ENCODE measurements at regions not wholly inside any gene's neighbourhood (a gene's known extent, or its start where the extent isn't known, plus 50 kb on each side); places are given as distances from the start of the nearest gene placed in this dataset.
"Not testable (repeated sequence)": the region's sequence is repeated elsewhere in the genome, so short reads cannot be mapped to it uniquely, and the experiment has no call there.

DNA sequence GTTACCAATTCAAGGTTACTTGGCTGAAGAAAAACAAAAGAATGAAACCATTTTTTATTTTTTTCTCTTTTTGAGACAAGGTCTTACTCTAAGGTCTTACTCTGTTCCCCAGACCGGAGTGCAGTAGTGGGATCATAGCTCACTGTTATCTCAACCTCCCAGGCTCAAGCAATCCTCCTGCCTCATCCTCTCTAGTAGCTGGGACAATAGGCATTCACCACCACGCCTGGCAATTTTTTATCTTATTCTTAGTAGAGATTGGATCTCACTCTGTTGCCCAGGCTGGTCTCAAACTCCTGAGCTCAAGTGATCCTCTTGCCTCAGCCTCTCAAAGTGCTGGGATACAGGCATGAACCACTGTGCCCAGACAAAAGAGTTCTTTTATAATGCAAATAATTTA is 3732.0 kb upstream of the OR11H1 start:
- H3K4me3 Mint-ChIP-seq (ENCODE audit: unreplicated experiment); H3K27ac Mint-ChIP-seq (ENCODE audit: unreplicated experiment); H3K9me3 ChIP-seq; H3K4me1 Mint-ChIP-seq (ENCODE audit: low read depth, unreplicated experiment); H3K36me3 Mint-ChIP-seq (ENCODE audit: insufficient read depth, unreplicated experiment); DNase-seq; H3K27me3 ChIP-seq (replicated peaks; ENCODE audit: control insufficient read depth, insufficient read depth, low read length); H3K4me3 ChIP-seq (ENCODE audit: low read depth, low read length); CTCF ChIA-PET; POLR2A ChIA-PET; H3K9me3 Mint-ChIP-seq (ENCODE audit: unreplicated experiment); BruUV-seq (replicated peaks); H3K36me3 ChIP-seq (ENCODE audit: control insufficient read depth, insufficient read depth, low read length); H3K4me1 ChIP-seq; H3K27me3 Mint-ChIP-seq (ENCODE audit: insufficient read depth, unreplicated experiment); intact Hi-C loops (cut with micrococcal nuclease; ENCODE audit: unreplicated experiment): not testable (repeated sequence)

DNA sequence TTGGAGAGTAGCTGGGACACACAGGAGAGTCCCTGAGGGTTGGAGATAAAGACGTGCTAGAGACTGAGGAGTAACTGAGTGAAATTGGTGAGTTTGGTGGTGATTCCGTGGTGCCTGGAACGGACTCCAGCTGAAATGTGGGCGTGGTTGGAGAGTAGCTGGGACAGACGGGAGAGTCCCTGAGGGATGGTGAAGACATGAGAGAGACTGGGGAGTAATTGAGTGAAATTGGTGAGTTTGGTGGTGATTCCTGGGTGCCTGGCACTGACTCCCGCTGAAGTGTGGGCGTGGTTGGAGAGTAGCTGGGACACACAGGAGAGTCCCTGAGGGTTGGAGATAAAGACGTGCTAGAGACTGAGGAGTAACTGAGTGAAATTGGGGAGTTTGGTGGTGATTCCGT is 3712.5 kb upstream of the OR11H1 start:
- H3K36me3 ChIP-seq (ENCODE audit: control insufficient read depth, insufficient read depth, low read length); H3K4me3 ChIP-seq (ENCODE audit: low read depth, low read length); H3K4me1 Mint-ChIP-seq (ENCODE audit: low read depth, unreplicated experiment); DNase-seq; H3K27ac Mint-ChIP-seq (ENCODE audit: unreplicated experiment); H3K9me3 ChIP-seq; H3K36me3 Mint-ChIP-seq (ENCODE audit: insufficient read depth, unreplicated experiment); H3K27me3 ChIP-seq (replicated peaks; ENCODE audit: control insufficient read depth, insufficient read depth, low read length); H3K27me3 Mint-ChIP-seq (ENCODE audit: insufficient read depth, unreplicated experiment); H3K4me1 ChIP-seq; POLR2A ChIA-PET; BruUV-seq (replicated peaks); H3K4me3 Mint-ChIP-seq (ENCODE audit: unreplicated experiment); intact Hi-C loops (cut with micrococcal nuclease; ENCODE audit: unreplicated experiment); CTCF ChIA-PET: not testable (repeated sequence)
- peaks cover 36% of the 10 kb centered on the region for H3K9me3 Mint-ChIP-seq (ENCODE audit: unreplicated experiment)

DNA sequence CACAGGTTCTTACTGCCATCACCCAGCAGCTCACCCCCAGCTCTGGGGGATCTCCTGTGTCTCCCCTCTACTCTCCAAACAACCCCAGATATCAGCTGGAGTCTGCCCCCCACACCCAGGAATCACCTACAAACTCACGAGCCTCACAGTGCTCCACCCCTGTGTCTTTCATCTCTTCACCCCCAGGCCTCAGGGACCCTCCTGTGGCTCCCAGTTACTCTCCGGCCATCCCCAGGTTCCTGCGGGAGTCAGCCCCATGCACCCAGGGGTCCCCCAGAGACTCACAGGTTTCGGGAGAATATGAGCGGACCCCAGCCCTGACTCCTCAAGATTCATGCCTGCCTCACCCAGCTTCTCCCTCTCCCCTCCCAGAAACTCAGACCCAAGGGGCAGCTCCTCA is 3709.1 kb upstream of the OR11H1 start:
- CTCF ChIA-PET; H3K27me3 Mint-ChIP-seq (ENCODE audit: insufficient read depth, unreplicated experiment); H3K4me3 Mint-ChIP-seq (ENCODE audit: unreplicated experiment); H3K27ac Mint-ChIP-seq (ENCODE audit: unreplicated experiment); H3K9me3 ChIP-seq; BruUV-seq (replicated peaks); H3K36me3 ChIP-seq (ENCODE audit: control insufficient read depth, insufficient read depth, low read length); H3K27me3 ChIP-seq (replicated peaks; ENCODE audit: control insufficient read depth, insufficient read depth, low read length); intact Hi-C loops (cut with micrococcal nuclease; ENCODE audit: unreplicated experiment); H3K36me3 Mint-ChIP-seq (ENCODE audit: insufficient read depth, unreplicated experiment); POLR2A ChIA-PET; H3K4me1 Mint-ChIP-seq (ENCODE audit: low read depth, unreplicated experiment); DNase-seq; H3K4me1 ChIP-seq; H3K4me3 ChIP-seq (ENCODE audit: low read depth, low read length): not testable (repeated sequence)
- peaks cover 37% of the 10 kb centered on the region for H3K9me3 Mint-ChIP-seq (ENCODE audit: unreplicated experiment)

DNA sequence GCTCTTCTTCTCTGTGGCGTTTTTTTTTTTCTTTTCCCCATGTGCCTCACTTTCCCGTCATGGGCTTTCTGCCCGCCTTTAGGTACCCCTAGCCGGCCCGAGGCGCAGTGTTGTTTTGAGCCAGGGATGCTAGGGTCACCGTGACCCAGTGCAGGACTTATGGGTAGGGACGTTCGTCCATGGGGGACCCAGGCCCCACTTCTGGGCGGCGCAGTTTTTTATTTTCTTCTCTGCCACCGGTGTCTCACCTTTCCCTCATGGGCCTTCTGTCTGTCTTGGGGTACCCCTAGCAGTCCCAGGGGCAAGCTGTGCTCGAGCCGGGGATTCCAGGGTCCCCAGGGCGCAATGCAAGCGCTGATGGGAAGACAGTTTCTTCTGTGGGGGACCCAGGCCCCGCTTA is 3705.7 kb upstream of the OR11H1 start:
- DNase-seq: not testable (repeated sequence)

DNA sequence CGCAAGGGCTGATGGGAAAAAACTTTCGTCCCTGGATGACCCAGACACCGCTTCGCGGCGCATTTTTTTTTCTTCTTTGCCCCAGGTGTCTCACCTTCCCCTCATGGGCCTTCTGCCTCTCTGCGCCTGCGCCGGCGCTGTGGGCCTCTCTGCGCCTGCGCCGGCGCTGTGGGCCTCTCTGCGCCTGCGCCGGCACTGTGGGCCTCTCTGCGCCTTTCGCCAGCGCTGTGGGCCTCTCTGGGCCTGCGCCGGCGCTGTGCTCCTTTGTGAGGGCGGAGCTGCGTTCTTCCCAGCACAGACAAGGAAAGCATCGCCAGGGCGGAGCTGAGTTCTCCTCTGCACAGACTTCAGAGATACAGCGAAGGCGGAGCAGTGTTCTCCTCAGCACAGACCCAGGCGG is 3703.0 kb upstream of the OR11H1 start:
- not testable (repeated sequence) for H3K27ac Mint-ChIP-seq (ENCODE audit: unreplicated experiment); BruUV-seq (replicated peaks)

More for the DNA sequence above, 3705.7 kb upstream of the OR11H1 start:
- H3K9me3 Mint-ChIP-seq (ENCODE audit: unreplicated experiment): peaks cover 27% of the 10 kb centered on the region
- CTCF ChIA-PET; H3K27me3 ChIP-seq (replicated peaks; ENCODE audit: control insufficient read depth, insufficient read depth, low read length); H3K27me3 Mint-ChIP-seq (ENCODE audit: insufficient read depth, unreplicated experiment); H3K36me3 ChIP-seq (ENCODE audit: control insufficient read depth, insufficient read depth, low read length); BruUV-seq (replicated peaks); H3K4me3 ChIP-seq (ENCODE audit: low read depth, low read length); H3K4me1 Mint-ChIP-seq (ENCODE audit: low read depth, unreplicated experiment); H3K27ac Mint-ChIP-seq (ENCODE audit: unreplicated experiment); intact Hi-C loops (cut with micrococcal nuclease; ENCODE audit: unreplicated experiment); H3K9me3 ChIP-seq; H3K4me1 ChIP-seq; H3K36me3 Mint-ChIP-seq (ENCODE audit: insufficient read depth, unreplicated experiment); POLR2A ChIA-PET; H3K4me3 Mint-ChIP-seq (ENCODE audit: unreplicated experiment): not testable (repeated sequence)

DNA sequence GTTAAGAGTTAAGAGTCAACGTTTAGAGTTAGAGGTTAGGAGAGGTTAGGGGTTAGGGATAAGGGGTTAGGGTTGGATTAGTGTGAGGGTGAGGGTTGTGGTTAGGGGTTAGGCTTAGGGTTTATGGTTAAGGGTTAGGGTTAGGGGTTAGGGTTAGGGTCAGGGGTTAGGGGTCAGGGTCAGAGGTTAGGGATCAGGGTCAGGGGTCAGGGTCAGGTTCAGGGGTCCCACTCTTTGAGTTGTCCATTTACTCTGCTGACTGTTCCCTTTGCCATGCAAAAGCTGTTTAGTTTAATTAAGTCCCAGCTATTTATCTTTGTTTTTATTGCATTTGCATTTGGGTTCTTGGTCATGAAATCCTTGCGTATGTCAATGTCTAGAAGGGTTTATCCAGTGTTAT is 3702.0 kb upstream of the OR11H1 start:
- CTCF ChIA-PET; H3K27me3 ChIP-seq (replicated peaks; ENCODE audit: control insufficient read depth, insufficient read depth, low read length); DNase-seq; H3K9me3 Mint-ChIP-seq (ENCODE audit: unreplicated experiment); H3K36me3 Mint-ChIP-seq (ENCODE audit: insufficient read depth, unreplicated experiment); H3K4me1 ChIP-seq; H3K4me1 Mint-ChIP-seq (ENCODE audit: low read depth, unreplicated experiment); H3K27me3 Mint-ChIP-seq (ENCODE audit: insufficient read depth, unreplicated experiment); POLR2A ChIA-PET; H3K9me3 ChIP-seq; H3K36me3 ChIP-seq (ENCODE audit: control insufficient read depth, insufficient read depth, low read length); H3K4me3 ChIP-seq (ENCODE audit: low read depth, low read length); H3K27ac Mint-ChIP-seq (ENCODE audit: unreplicated experiment); BruUV-seq (replicated peaks); intact Hi-C loops (cut with micrococcal nuclease; ENCODE audit: unreplicated experiment); H3K4me3 Mint-ChIP-seq (ENCODE audit: unreplicated experiment): not testable (repeated sequence)

More for the DNA sequence above, 3703.0 kb upstream of the OR11H1 start:
- H3K4me3 Mint-ChIP-seq (ENCODE audit: unreplicated experiment); DNase-seq; POLR2A ChIA-PET; H3K4me1 Mint-ChIP-seq (ENCODE audit: low read depth, unreplicated experiment); CTCF ChIA-PET; H3K36me3 Mint-ChIP-seq (ENCODE audit: insufficient read depth, unreplicated experiment); H3K36me3 ChIP-seq (ENCODE audit: control insufficient read depth, insufficient read depth, low read length); H3K27me3 Mint-ChIP-seq (ENCODE audit: insufficient read depth, unreplicated experiment); H3K4me3 ChIP-seq (ENCODE audit: low read depth, low read length); H3K4me1 ChIP-seq; H3K27me3 ChIP-seq (replicated peaks; ENCODE audit: control insufficient read depth, insufficient read depth, low read length); intact Hi-C loops (cut with micrococcal nuclease; ENCODE audit: unreplicated experiment); H3K9me3 ChIP-seq; H3K9me3 Mint-ChIP-seq (ENCODE audit: unreplicated experiment): not testable (repeated sequence)

DNA sequence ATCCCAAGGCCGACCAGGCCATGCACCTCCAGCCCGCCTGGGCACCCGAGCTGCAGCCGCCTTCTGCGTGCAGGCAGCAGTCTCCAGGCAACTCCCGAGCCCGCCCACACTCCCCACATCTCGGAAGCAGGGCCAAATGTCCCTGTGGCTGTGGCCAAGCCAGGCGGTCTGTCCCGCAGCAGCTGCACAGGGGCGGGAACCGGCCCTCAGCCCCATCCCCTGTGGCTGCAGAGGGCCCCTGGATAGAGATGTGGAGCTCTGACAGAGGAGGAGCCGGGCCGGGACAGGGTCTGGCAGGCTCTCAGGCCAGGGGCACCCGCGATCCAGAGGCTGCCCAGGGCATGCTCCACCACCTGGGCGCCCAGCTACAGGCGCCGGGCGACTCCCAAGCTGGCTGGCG is 3698.6 kb upstream of the OR11H1 start:
- H3K9me3 ChIP-seq; BruUV-seq (replicated peaks); H3K9me3 Mint-ChIP-seq (ENCODE audit: unreplicated experiment); POLR2A ChIA-PET; H3K4me3 ChIP-seq (ENCODE audit: low read depth, low read length); H3K4me1 Mint-ChIP-seq (ENCODE audit: low read depth, unreplicated experiment); H3K4me1 ChIP-seq; H3K27me3 Mint-ChIP-seq (ENCODE audit: insufficient read depth, unreplicated experiment); intact Hi-C loops (cut with micrococcal nuclease; ENCODE audit: unreplicated experiment); H3K4me3 Mint-ChIP-seq (ENCODE audit: unreplicated experiment); CTCF ChIA-PET; H3K36me3 Mint-ChIP-seq (ENCODE audit: insufficient read depth, unreplicated experiment); H3K36me3 ChIP-seq (ENCODE audit: control insufficient read depth, insufficient read depth, low read length); H3K27me3 ChIP-seq (replicated peaks; ENCODE audit: control insufficient read depth, insufficient read depth, low read length); H3K27ac Mint-ChIP-seq (ENCODE audit: unreplicated experiment): not testable (repeated sequence)
- peak; percentile 11 to 52 for DNase-seq
